HG03558 (cell line): ENCODE measurements at regions not wholly inside any gene's neighbourhood (a gene's known extent, or its start where the extent isn't known, plus 50 kb on each side); places are given as distances from the start of the nearest gene placed in this dataset.
A peak's percentile ranks its signal among the peaks of the same experiment; 100 is the strongest.

ENCODE experiments used
- ATAC-seq: cut with Tn5 transposase; IDR thresholded peaks from one replicate; pipeline ENCODE4 v1.9.1; 2021; ENCODE audit warnings: moderate number of reproducible peaks; ENCODE audit not compliant: unreplicated experiment; ENCODE audit errors: extremely low read depth

- ATAC-seq: no peak
Observed at GRCh38 chr6:28585335-28585734, 59.7 kb downstream of the GPX5 start.

DNA sequence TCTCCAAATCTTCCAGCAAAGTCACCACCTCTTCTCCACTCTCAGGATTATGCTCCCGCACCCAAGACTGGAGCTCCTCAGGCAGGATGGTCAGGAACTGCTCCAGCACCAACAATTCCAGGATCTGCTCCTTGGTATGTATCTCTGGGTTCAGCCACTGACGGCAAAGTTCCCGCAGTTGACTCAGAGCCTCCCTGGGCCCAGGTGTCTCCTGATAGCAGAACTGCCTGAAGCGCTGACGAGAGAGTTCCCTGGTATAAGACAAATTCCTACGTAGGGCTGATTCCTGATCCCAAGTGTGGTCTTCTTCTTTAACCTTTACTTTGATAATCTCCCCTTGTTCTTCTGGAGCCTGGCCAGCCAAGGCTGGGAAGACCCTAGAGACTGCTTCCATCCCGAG is 60.6 kb downstream of the GPX5 start:
- no peak for ATAC-seq

DNA sequence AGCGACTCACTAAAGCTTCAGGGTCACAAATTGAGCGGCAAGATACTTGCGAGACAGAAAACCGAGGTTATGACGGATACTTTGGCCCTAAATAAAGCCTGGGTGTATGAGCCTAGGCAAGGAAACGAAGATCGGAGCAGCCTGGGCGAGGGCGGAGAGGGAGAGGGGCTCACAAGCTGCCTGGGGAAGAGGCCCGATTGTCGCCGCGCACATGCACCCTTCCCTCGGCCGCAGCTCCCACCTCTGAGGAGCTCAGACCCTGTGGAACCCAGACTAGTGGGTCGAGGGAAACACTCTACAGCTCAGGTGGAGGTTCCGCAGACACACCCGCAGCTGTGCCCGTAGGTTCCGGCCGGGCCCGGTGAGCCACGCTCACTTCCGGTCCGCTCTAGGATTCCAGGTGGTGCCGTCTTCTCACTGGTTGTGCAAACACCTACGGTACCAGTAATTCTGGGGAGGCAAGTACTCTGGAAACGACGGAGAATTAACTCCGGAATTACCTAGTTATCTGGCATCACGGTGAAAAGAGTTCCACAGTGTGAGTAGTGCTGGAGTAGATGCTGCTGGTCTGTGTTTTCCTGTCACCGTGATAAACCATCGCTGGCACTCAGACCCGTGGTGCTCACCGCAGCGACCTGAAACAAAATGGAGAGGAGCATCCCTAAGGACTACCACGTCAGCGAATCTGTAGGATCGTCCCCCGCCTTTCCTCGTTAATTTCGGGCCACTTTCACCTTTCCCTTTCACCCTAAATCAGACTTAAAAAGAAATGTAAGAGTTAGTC is 61.5 kb downstream of the GPX5 start:
- ATAC-seq: peak; percentile 64

DNA sequence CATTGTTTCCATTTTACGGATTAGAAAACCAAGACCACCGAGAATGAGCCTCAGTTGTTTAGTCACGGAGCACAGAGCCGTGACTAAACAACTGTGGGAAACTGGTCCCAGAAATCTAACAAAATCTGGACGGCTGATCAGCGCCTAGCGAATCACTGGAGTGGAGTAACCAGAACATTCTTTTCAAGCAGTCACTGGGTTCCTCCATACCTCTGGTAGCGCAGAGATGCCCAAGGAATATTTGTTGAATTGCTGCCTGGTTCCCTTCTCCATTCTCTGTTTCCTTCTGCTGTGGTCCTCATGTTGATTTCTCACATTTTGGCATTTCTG is 62.0 kb downstream of the GPX5 start:
- ATAC-seq: no peak

DNA sequence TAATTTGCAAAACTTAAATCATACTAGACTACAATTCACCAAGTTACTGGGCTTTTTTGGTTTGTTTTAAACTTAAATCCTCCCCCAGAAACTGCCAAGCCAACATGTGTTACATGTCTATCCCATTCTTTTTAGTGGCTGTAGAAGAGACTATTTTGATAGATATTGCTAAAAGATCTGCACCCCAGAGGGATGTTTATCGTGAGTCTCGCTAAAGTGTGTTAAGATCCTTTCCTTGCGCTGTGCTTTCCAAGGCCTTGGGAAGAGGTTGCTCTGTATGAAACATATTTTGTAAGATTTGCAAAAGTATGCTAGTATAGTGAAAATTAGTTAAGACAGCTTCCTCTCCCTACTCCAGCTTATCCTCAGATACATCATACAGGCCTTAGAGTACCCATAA is 63.0 kb downstream of the GPX5 start:
- ATAC-seq: no peak

DNA sequence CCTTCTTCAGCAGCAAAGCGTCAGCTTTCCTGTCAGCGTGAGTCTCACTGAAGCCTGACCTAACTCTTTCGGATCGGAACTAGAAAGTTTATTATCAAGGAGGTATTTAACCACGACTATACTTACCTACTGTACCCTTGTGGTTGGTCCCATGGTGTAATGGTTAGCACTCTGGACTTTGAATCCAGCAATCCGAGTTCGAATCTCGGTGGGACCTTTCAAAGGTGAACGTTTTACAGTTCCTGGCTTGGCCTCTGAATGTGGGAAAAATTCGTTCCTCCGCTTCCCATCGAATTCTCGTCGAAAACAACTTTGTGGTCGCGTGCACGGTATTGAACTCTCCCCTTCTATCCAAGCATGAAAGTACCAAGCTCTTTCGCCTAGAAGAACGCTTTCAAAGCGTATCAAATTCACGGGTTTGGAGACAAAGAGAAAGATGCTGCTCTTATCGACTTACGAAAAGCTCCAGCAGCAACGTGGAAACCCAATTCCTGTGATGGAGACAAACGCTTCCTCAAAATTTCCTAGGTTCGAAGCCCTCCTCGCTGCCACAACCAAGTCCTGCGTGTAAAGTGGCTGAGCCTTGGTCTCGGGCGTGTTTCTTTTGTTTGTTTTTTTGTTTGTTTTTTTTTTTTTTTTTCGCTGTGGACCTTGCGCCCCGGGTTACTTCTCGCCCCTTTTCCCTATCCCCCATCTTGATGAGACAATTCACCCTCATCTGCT is 63.7 kb downstream of the GPX5 start:
- ATAC-seq: no peak

DNA sequence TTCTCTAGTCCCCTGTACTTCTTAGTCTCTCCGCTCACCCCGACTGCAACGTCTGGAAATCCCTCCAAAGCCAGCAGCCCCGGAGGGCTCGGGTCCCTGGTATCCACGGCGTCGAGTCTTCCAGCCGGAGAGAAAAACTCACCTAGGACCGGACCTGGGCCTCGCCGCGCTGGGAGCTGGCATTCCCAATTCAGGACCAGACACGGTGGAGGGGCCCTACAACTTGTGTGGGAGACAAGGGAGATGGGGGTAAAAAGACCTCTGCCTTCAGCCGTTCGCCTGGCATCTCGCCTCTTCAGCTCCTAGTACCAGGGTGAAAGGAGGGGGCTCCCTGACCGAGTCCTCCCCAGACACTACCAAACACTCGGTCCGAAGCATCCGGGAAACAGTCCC is 64.3 kb downstream of the GPX5 start:
- ATAC-seq: no peak

DNA sequence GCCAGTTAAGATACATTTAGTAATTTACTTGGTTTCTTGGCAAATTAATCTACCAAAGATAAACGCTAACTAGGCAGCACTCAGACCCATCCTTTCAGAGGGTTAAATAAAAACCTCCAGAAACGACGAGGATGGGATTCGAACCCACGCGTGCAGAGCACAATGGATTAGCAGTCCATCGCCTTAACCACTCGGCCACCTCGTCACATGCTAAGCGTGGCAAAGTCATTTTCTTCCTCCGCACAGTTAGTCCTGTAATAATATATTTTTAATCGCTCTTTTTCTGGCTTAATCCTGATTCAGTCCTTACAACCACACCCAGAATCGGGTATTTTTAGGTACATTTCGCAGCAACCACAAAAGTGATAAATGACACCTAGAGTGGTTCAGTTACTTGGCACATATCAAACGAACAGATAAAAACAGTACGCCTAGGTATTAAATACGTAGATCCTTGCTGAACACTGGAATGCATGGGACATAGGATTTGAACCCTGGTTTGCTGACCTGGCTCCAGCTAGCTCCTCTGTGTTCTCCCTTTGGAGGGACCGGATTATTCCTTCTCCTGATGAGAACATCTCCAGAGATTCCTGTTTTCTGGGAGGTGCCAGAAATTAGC is 71.6 kb downstream of the GPX5 start:
- ATAC-seq: no peak

DNA sequence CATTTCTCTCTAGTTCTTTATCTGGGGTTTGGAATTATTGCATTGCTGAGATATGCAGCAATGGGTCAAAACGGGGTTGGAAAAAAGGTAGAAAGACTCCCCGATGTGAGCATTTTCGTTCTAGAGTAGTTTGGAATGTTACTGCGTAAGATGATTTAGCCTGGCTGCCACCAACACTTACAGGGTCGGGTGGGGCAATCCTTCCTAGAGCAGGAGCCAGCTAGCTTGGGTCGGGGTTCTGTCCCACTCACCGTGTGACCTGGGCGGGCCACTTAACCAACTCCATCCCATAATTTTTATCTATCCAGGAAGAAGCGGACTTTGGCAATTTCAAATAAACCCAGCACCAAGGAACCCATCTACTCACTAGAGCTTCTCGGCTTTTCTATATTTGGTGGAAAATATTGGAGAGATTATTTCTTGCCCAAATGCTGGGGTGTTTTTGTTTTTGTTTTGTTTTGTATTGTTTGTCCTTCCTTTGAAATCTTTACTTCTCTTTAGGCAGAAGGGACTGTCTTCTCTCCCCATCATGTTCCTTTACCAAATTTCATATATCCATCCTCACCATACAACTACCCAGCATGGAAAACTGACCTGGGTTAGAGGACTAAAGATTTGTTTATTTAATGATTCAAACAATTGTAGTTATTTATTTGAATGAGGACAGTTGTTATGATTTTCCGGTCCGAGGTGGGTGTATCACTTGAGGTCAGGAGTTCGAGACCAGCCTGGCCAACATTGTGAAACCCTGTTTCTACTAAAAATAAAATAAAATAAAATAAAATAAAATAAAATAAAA is 72.4 kb downstream of the GPX5 start:
- no peak for ATAC-seq

DNA sequence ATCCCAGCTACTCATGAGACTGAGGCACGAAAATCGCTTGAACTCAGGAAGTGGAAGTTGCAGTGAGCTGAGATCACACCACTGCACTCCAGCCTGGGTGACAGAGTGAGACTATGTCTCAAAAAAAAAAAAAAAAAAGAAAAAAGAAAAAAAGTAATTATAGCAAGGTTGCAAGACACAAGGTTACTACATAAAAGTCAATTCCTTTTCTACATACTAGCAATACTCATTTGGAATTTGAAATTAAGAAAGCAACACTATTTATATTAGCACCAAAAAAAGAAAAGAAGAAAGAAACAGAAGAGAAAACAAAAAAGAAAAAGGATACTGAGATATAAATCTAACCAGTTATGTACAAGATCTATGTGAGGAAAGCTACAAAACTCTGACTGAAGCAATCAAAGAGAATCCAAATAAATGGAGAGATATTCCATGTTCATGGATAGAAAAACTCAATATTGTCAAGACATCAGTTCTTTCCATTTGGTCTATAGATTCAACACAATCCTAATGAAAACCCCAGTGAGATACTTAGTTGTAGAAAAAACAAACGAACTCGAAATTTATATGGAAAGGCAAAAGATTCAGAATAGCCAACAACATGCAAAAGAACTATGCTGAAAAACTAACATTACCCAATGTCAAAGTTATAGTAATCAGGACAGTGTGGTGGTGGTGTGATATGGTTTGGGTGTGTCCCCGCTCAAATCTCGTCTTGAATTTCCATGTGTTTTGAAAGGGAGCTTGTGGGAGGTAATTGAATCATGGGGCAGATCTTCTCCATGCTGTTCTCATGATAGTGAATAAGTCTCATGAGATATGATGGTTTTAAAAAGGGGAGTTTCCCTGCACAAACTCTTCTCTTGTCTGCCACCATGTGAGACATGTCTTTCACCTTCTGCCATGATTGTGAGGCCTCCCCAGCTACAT is 73.3 kb downstream of the GPX5 start:
- no peak for ATAC-seq

DNA sequence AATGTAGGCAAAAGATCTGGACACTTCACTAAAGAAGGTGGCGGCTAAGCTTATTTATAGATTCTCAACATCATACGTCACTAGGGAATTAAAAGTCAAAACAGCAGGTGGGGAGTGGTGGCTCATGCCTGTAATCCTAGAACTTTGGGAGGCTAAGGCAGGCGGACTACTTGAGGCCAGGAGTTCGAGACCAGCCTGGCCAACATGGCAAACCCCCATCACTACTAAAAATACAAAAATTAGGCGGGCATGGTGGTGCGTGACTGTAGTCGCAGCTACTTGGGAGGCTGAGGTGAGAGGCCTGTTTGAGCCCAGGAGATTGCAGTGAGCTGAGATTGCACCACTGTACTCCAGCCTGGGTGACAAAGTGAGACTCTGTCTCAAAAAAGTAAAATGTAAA is 74.6 kb downstream of the GPX5 start:
- ATAC-seq: no peak

- no peak for ATAC-seq
Observed at GRCh38 chr6:28603891-28604290, 78.2 kb downstream of the GPX5 start.

DNA sequence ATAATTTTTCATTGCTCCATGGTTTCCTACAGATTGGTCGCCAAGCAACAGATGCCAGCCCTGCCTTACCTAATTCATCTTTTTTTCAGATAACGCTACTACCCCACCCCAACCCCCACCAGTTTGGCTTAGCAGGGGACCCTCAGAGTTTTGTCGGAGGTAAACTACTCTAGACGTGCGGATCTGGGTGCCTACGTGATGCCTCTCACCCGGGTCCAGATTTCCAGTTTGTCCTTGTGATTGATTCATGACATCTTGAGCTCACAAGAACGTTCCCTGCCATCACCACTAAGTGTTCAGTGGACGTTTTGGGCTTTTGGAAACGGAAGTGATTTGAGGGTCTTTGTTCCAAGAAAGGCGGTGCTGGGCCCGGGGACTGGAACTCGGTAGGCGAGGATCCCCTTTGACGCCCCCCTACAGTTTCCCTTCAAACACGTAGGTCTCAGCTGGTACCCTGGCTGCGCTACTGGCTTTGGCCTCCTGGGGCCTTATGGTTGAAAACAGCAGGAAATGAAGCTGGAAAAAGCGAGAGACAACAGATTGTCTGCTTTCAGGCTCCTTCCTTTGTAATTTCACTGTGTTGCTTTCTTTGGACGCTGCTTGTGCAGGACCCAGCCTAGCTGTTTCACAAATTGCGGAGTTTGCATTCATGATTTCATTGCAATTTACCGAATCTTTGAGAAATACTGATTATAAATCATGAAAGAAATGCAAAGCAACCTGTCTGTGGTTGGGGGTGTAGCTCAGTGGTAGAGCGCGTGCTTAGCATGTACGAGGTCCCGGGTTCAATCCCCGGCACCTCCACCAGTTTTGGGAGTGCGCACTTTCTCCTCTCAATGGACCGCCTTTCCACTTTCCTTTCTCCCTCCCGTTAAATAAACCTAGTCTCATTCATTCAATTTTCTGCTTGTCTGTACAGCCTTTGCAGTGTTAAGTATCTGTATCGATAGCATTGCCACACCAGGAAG is 81.0 kb downstream of the GPX5 start:
- ATAC-seq: no peak

DNA sequence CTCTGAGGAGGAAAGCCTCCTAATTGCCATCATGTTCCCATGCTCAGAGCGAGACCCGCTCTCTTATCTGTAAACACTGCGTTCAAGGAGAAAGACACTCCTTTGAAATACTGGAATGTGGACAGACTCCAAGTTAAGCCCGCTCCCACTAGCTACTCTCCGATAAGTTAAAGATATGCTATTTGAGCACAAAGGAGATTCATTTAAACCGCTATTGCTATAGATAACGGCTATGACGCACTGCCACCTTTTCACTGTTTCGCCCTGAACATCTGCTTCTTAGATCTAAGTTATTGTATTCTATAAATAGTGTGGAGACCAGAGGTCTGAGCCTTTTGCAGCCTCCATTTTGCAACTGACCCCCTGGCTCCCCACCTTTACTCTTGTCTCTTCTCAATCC is 82.3 kb downstream of the GPX5 start:
- ATAC-seq: no peak

GRCh38 chr6:28609672-28610071 is 84.0 kb downstream of the GPX5 start:
- ATAC-seq: no peak

DNA sequence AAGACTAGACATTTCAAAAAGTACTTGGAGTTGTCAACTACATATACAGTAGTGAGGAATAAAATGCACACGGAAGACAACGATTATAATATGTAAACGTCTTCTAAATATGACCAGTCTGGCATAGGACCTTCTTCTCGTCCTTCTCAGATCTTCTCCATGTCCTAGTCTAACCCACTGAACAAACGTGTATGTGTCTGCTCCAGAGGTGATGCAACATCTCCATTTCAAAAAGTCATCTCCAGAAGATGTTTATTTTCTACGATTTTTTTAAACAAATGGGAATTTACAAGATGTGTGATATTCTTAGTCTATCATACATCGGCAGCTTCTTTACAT is 89.9 kb downstream of the GPX5 start:
- no peak for ATAC-seq

DNA sequence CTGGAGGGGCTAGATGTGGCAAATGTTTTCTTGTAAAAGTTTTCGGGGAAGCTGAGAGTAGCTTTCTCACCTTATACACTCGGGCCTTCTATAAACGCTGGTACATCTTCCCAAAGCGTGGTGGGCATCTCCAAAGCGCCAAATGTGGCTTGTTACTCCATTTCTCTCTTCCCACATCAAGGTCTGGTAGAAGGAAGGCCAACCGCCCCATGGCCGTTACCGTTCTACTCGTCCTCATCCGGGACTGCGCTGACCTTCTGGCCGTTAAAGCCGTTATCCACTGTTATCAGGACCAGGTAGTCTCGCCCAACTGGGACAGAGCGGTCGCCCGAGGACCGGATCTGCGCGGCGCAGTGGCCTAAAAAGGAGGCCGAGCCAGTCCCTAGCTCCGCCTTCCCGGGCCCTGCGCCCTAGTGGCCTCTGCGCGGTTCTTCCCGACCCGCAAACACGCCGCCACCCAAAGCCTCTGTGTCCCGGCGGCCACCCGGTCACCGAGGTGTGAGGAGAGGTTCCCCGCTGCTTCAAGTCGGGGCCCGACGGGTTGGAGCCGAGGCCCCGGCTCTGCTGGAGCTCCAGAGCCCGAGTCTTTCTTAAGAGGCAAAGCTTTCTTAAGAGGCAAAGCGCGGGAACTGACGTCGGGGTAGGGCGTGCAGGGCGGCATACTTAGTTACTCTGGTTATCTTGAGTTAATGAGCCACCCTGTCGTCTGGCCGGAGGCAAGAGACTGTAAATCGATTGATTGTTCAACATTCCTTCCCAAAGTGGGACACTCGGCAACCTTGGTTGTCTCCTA is 90.5 kb downstream of the GPX5 start:
- ATAC-seq: no peak

GRCh38 chr6:28618898-28619555 is 93.3 kb downstream of the GPX5 start:
- ATAC-seq: no peak
